T1000 (cell line): ENCODE measurements at regions not wholly inside any gene's neighbourhood (a gene's known extent, or its start where the extent isn't known, plus 50 kb on each side); places are given as distances from the start of the nearest gene placed in this dataset.

Experiments used
- DNase-seq: peaks from one replicate; lab custom pipeline; 2025; ENCODE audit warnings: mixed read lengths; lab: John Stamatoyannopoulos, UW

- no peak for DNase-seq
Measured at GRCh38 chr13:31686670-31687425, 52.5 kb upstream of the RXFP2 start.
